ENCODE measurements at regions not wholly inside any gene's neighbourhood (a gene's known extent, or its start where the extent isn't known, plus 50 kb on each side); places are given as distances from the start of the nearest gene placed in this dataset.
A peak's percentile ranks its signal among the peaks of the same experiment; 100 is the strongest.

GRCh38 chr1:232577772-232578171, 52.2 kb downstream of the SIPA1L2 start:
- ChIA-PET POLR2A (interaction anchor here (0.6 to 1.6 kb wide), 2 partner anchors 10 to 52 kb away, joined by 3 read pairs; partner anchors contain the start of gene SIPA1L2), CTCF (interaction anchor here (1.1 kb wide), 1 partner anchor 50 kb away, joined by 6 read pairs; no protein-coding TSS in a partner anchor)
- intact Hi-C loops (cut with micrococcal nuclease) = loop anchor here (5.0 kb wide), 1 partner anchor 35 kb away; no protein-coding TSS in a partner anchor
- Mint-ChIP-seq H3K9me3 (ENCODE audit: unreplicated experiment) (no peaks in the 10 kb centered on the region), H3K4me1 (ENCODE audit: insufficient read depth, unreplicated experiment) (peaks cover 30% of the 10 kb centered on the region), H3K27ac (ENCODE audit: low read depth, unreplicated experiment) (no peak overlapping the region), H3K4me3 (ENCODE audit: unreplicated experiment) (no peak overlapping the region), H3K27me3 (ENCODE audit: insufficient read depth, unreplicated experiment) (no peaks in the 10 kb centered on the region), H3K36me3 (ENCODE audit: insufficient read depth, unreplicated experiment) (peaks cover 5% of the 10 kb centered on the region)
- BruUV-seq (replicated peaks) = no TSS peak
- no peak for DNase-seq (ENCODE audit: unreplicated experiment)
- TF ChIP-seq, protein P1, sequence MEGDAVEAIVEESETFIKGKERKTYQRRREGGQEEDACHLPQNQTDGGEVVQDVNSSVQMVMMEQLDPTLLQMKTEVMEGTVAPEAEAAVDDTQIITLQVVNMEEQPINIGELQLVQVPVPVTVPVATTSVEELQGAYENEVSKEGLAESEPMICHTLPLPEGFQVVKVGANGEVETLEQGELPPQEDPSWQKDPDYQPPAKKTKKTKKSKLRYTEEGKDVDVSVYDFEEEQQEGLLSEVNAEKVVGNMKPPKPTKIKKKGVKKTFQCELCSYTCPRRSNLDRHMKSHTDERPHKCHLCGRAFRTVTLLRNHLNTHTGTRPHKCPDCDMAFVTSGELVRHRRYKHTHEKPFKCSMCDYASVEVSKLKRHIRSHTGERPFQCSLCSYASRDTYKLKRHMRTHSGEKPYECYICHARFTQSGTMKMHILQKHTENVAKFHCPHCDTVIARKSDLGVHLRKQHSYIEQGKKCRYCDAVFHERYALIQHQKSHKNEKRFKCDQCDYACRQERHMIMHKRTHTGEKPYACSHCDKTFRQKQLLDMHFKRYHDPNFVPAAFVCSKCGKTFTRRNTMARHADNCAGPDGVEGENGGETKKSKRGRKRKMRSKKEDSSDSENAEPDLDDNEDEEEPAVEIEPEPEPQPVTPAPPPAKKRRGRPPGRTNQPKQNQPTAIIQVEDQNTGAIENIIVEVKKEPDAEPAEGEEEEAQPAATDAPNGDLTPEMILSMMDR (IDR thresholded peaks at IDR 0.05; ENCODE audit: unreplicated experiment) = no peak

- H3K27ac Mint-ChIP-seq (ENCODE audit: low read depth, unreplicated experiment) = no peak overlapping the region
- no peak overlapping the region for H3K4me3 Mint-ChIP-seq (ENCODE audit: unreplicated experiment)
- no TSS peak for BruUV-seq (replicated peaks)
- intact Hi-C loops (cut with micrococcal nuclease) = loop anchor here (5.0 kb wide), 1 partner anchor 36 kb away; no protein-coding TSS in a partner anchor
- TF ChIP-seq, protein P1 (IDR thresholded peaks at IDR 0.05; ENCODE audit: unreplicated experiment) = no peak
- DNase-seq (ENCODE audit: unreplicated experiment) = no peak
- H3K27me3 Mint-ChIP-seq (ENCODE audit: insufficient read depth, unreplicated experiment) = no peaks in the 10 kb centered on the region
- peaks cover 5% of the 10 kb centered on the region for H3K36me3 Mint-ChIP-seq (ENCODE audit: insufficient read depth, unreplicated experiment)
- H3K9me3 Mint-ChIP-seq (ENCODE audit: unreplicated experiment) = no peaks in the 10 kb centered on the region
- ChIA-PET CTCF (interaction anchor here (0.6 kb wide), 1 partner anchor 16 kb away, joined by 3 read pairs; no protein-coding TSS in a partner anchor), POLR2A (interaction anchor here (0.9 kb wide), 2 partner anchors 14 to 39 kb away, joined by 3 read pairs; no protein-coding TSS in a partner anchor)
- H3K4me1 Mint-ChIP-seq (ENCODE audit: insufficient read depth, unreplicated experiment) = peaks cover 33% of the 10 kb centered on the region
Measured at GRCh38 chr1:232576537-232576936, 53.4 kb downstream of the SIPA1L2 start.

DNA sequence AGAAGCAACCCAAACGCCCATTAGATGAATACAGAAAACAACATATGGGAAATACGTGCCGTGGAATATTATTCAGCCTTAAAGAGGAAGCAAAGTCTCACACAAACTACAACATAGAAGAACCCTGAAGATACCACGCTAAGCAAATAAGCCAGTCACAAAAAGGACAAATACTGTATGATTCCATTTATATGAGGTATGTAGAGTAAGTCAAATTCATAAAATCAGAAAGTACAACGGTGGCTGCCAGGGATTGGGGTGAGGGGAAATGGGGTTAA, 54.2 kb downstream of the SIPA1L2 start:
- Mint-ChIP-seq H3K27me3 (ENCODE audit: insufficient read depth, unreplicated experiment) (no peaks in the 10 kb centered on the region), H3K27ac (ENCODE audit: low read depth, unreplicated experiment) (peak overlapping the region; percentile 83), H3K9me3 (ENCODE audit: unreplicated experiment) (no peaks in the 10 kb centered on the region), H3K4me3 (ENCODE audit: unreplicated experiment) (peak overlapping the region; percentile 71), H3K4me1 (ENCODE audit: insufficient read depth, unreplicated experiment) (peaks cover 31% of the 10 kb centered on the region), H3K36me3 (ENCODE audit: insufficient read depth, unreplicated experiment) (peaks cover 5% of the 10 kb centered on the region)
- ChIA-PET CTCF (no interaction called here), POLR2A (no interaction called here)
- BruUV-seq (replicated peaks) = no TSS peak
- intact Hi-C loops (cut with micrococcal nuclease) = loop anchor here (2.0 to 5.0 kb wide), 2 partner anchors 37 to 45 kb away; no protein-coding TSS in a partner anchor
- TF ChIP-seq, protein P1 (IDR thresholded peaks at IDR 0.05; ENCODE audit: unreplicated experiment) = no peak
- DNase-seq (ENCODE audit: unreplicated experiment) = no peak

GRCh38 chr1:232574889-232575762, 54.8 kb downstream of the SIPA1L2 start:
- intact Hi-C loops (cut with micrococcal nuclease) = loop anchor here (2.0 to 5.0 kb wide), 2 partner anchors 37 to 46 kb away; no protein-coding TSS in a partner anchor
- Mint-ChIP-seq H3K4me1 (ENCODE audit: insufficient read depth, unreplicated experiment) (peaks cover 27% of the 10 kb centered on the region), H3K4me3 (ENCODE audit: unreplicated experiment) (peak overlapping the region; percentile 71), H3K36me3 (ENCODE audit: insufficient read depth, unreplicated experiment) (peaks cover 5% of the 10 kb centered on the region), H3K27me3 (ENCODE audit: insufficient read depth, unreplicated experiment) (no peaks in the 10 kb centered on the region), H3K9me3 (ENCODE audit: unreplicated experiment) (no peaks in the 10 kb centered on the region), H3K27ac (ENCODE audit: low read depth, unreplicated experiment) (peak overlapping the region; percentile 83)
- ChIA-PET POLR2A (interaction anchor here (0.9 to 2.3 kb wide), 3 partner anchors 18 to 37 kb away, joined by 3 to 14 read pairs (median 7); no protein-coding TSS in a partner anchor), CTCF (no interaction called here)
- peak; percentile 98 for DNase-seq (ENCODE audit: unreplicated experiment)
- no TSS peak for BruUV-seq (replicated peaks)
- TF ChIP-seq, protein P1 (IDR thresholded peaks at IDR 0.05; ENCODE audit: unreplicated experiment) = no peak

All from MCF 10A (cell line).